ENCODE measurements at regions not wholly inside any gene's neighbourhood (a gene's known extent, or its start where the extent isn't known, plus 50 kb on each side); places are given as distances from the start of the nearest gene placed in this dataset.

GRCh38 chr17:5784791-5785190 lies 200.5 kb upstream of the NLRP1 start:
- no peak for DNase-seq (ENCODE audit: low read depth)
- no peak overlapping the region for H3K4me3 ChIP-seq (ENCODE audit: low read length)
- TF ChIP-seq, protein P1, sequence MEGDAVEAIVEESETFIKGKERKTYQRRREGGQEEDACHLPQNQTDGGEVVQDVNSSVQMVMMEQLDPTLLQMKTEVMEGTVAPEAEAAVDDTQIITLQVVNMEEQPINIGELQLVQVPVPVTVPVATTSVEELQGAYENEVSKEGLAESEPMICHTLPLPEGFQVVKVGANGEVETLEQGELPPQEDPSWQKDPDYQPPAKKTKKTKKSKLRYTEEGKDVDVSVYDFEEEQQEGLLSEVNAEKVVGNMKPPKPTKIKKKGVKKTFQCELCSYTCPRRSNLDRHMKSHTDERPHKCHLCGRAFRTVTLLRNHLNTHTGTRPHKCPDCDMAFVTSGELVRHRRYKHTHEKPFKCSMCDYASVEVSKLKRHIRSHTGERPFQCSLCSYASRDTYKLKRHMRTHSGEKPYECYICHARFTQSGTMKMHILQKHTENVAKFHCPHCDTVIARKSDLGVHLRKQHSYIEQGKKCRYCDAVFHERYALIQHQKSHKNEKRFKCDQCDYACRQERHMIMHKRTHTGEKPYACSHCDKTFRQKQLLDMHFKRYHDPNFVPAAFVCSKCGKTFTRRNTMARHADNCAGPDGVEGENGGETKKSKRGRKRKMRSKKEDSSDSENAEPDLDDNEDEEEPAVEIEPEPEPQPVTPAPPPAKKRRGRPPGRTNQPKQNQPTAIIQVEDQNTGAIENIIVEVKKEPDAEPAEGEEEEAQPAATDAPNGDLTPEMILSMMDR (conservative IDR thresholded peaks at IDR 0.05; ENCODE audit: low read length), result no peak

DNA sequence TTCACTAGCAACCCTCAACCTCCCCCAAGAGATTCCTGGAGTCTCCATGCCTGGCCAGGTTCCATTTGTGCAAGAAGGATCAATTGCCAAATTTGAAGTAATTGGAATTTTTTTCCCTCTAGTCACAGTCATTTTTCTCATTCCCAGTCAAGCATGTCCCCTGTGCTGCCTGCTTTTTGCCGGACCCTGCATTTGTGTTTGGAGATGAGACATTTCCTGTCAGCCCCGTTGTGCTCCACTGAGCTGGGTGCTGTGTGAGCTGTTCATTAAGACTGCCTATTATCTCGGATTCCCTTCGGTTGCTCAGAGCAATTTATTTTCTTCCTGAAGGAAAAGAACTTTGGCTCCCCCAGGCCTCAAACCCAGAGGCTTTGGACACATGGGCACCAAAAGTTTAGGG lies 201.0 kb upstream of the NLRP1 start:
- TF ChIP-seq, protein P1 (conservative IDR thresholded peaks at IDR 0.05; ENCODE audit: low read length), result no peak
- peak; percentile 80 for DNase-seq (ENCODE audit: low read depth)
- no peak overlapping the region for H3K4me3 ChIP-seq (ENCODE audit: low read length)

- TF ChIP-seq, protein P1 (conservative IDR thresholded peaks at IDR 0.05; ENCODE audit: low read length), result peak; percentile 48
- no peak overlapping the region for H3K4me3 ChIP-seq (ENCODE audit: low read length)
- peak; percentile 74 for DNase-seq (ENCODE audit: low read depth)
Observed at GRCh38 chr17:5785867-5786509, 201.7 kb upstream of the NLRP1 start.

DNA sequence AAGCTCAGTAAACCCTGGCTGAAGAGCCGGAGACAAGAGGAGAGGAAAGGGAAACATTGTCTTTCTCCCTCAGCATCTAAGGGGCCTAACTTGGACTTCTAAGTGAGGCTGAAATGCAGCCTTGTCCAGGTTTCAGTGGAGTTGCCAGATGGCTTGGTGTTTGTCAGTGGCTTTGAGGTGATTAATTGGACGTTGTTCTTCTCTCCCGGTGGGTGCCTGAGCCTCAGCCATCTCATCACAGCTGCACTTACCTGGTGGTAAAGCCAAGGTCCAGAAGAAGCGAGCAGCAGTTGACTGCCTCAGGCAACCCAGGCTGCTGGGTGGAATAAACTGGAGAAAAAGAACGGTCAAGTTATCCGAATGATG lies 202.2 kb upstream of the NLRP1 start:
- no peak overlapping the region for H3K4me3 ChIP-seq (ENCODE audit: low read length)
- DNase-seq (ENCODE audit: low read depth), result no peak
- TF ChIP-seq, protein P1 (conservative IDR thresholded peaks at IDR 0.05; ENCODE audit: low read length), result no peak

- no peak for DNase-seq (ENCODE audit: low read depth)
- H3K4me3 ChIP-seq (ENCODE audit: low read length), result no peak overlapping the region
- TF ChIP-seq, protein P1 (conservative IDR thresholded peaks at IDR 0.05; ENCODE audit: low read length), result no peak
Observed at GRCh38 chr17:5788266-5788900, 204.1 kb upstream of the NLRP1 start.

GRCh38 chr17:5789528-5789927 lies 205.2 kb upstream of the NLRP1 start:
- no peak overlapping the region for H3K4me3 ChIP-seq (ENCODE audit: low read length)
- no peak for DNase-seq (ENCODE audit: low read depth)
- TF ChIP-seq, protein P1 (conservative IDR thresholded peaks at IDR 0.05; ENCODE audit: low read length), result no peak

DNA sequence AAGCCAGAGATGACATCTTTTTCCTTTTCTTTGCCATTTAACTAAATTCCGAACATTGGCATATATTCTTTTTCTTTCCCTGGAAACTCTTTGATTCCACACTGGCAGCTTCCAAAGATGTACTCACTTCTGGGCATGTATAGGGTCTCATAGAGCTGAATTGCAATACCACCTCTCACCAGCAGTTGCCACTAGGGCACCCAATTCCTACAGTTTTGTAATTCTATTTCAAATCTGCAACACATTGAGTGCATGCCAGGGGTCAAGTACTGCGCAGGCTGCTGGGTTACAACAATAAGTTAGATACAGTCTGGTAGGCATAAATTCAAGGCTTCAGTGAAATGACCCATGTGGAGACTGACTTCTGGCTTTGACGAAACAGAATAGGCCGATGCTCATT lies 208.8 kb upstream of the NLRP1 start:
- DNase-seq (ENCODE audit: low read depth), result no peak
- no peak overlapping the region for H3K4me3 ChIP-seq (ENCODE audit: low read length)
- TF ChIP-seq, protein P1 (conservative IDR thresholded peaks at IDR 0.05; ENCODE audit: low read length), result 0 out of 2 replicates have a peak, but pooled peaks have one; percentile 12

Data from AG10803 (cell line).